ENCODE measurements at regions not wholly inside any gene's neighbourhood (a gene's known extent, or its start where the extent isn't known, plus 50 kb on each side); places are given as distances from the start of the nearest gene placed in this dataset.

DNA sequence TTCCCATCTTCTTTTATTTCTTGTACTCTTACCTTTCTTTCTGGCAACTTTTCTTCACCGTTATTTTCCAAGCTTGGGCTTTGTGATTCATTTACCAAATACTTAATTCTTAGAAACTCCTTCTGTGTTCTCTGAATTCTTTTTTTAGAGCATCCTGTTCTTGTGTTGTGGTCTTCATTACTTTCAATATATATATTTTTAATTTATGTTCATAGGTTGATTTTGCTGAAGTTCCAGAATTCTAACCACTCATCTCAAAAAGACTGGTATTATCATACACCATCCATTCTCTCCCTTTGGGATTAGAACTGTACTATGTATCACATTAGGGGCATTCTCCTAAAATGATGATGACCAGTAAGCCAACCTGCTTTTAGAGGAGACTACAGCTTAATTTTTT, 362.3 kb upstream of the CBLB start:
- TF ChIP-seq, protein P1, sequence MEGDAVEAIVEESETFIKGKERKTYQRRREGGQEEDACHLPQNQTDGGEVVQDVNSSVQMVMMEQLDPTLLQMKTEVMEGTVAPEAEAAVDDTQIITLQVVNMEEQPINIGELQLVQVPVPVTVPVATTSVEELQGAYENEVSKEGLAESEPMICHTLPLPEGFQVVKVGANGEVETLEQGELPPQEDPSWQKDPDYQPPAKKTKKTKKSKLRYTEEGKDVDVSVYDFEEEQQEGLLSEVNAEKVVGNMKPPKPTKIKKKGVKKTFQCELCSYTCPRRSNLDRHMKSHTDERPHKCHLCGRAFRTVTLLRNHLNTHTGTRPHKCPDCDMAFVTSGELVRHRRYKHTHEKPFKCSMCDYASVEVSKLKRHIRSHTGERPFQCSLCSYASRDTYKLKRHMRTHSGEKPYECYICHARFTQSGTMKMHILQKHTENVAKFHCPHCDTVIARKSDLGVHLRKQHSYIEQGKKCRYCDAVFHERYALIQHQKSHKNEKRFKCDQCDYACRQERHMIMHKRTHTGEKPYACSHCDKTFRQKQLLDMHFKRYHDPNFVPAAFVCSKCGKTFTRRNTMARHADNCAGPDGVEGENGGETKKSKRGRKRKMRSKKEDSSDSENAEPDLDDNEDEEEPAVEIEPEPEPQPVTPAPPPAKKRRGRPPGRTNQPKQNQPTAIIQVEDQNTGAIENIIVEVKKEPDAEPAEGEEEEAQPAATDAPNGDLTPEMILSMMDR (IDR thresholded peaks at IDR 0.05), result no peak

DNA sequence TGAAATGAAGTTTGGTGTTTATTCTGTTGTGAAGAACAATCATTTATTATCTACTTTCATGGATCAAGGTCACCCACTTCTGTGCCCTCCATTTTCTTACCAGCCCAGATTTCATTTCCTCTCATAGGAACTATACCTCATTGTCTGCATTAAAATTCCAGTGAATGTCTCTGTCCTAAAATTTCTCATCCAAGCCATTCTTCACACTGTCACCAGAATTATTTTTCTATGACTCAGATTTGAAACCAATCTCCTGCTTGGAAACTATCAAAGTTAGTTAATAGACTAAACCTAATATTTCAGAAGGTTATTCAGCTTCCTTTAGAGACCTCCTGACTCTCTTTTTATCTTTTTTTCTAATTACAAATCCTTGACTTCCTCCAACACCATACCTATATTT, 364.1 kb upstream of the CBLB start:
- DNase-seq (no peak), ATAC-seq (no peak)
- H3K27me3 ChIP-seq (ENCODE audit: low read depth), result no peaks in the 10 kb centered on the region
- no peaks in the 10 kb centered on the region for H3K36me3 ChIP-seq
- no peak overlapping the region for H3K4me3 ChIP-seq
- intact Hi-C loops (cut with DNase I), result no loop called here
- no peaks in the 10 kb centered on the region for H3K9me3 ChIP-seq
- TF ChIP-seq, protein P1 (IDR thresholded peaks at IDR 0.05), result no peak
- no peak overlapping the region for H3K27ac ChIP-seq
- H3K4me1 ChIP-seq, result no peaks in the 10 kb centered on the region

More for the DNA sequence above, 362.3 kb upstream of the CBLB start:
- DNase-seq (no peak), ATAC-seq (no peak)
- H3K27me3 ChIP-seq (ENCODE audit: low read depth), result no peaks in the 10 kb centered on the region
- no peak overlapping the region for H3K27ac ChIP-seq
- H3K4me3 ChIP-seq, result no peak overlapping the region
- H3K4me1 ChIP-seq, result no peaks in the 10 kb centered on the region
- H3K9me3 ChIP-seq, result no peaks in the 10 kb centered on the region
- H3K36me3 ChIP-seq, result no peaks in the 10 kb centered on the region
- intact Hi-C loops (cut with DNase I), result no loop called here

DNA sequence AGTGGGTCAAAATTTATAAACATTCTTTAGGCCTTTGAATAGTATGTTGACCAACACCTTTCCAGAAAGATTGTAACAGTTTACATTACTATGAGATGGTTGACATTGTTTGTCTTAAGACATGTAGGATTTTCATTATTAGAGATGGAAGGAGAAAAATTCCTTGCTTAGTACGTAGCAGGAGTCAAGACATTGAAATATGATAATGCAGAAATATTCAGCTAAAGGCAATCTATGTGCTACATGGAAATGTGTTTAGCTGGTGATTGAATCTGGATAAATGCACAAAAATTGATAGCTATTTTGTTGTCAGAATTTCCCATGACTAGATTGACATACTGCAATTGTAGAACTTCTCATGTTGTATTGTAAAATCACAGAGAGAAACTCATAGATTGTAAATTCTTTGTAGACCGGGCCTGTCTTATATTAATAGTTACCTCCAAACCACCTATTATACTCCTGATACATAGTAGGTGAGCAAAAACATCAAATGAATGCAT, 370.4 kb upstream of the CBLB start:
- no peaks in the 10 kb centered on the region for H3K36me3 ChIP-seq
- TF ChIP-seq, protein P1 (IDR thresholded peaks at IDR 0.05), result no peak
- no peak overlapping the region for H3K27ac ChIP-seq

DNA sequence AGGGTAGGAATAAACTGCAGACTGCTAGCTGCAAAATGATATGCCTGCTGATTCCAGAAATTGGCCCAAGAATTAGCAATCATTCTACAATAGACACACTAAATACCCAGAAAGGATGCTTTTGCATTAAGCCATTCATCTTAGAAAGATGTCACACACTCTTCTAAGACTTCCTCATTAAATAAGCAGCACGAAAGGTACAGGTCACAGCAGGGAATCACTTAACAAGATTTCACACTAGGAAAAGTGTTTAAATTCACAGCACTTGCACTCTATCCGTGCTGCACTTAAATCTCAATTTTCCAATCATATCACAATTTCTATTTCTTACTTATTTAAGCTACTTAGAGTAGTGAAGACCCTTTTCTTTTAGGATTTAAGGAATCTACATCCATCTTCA, 372.8 kb upstream of the CBLB start:
- H3K9me3 ChIP-seq, result no peaks in the 10 kb centered on the region
- TF ChIP-seq, protein P1 (IDR thresholded peaks at IDR 0.05), result no peak
- intact Hi-C loops (cut with DNase I), result no loop called here
- DNase-seq (no peak), ATAC-seq (no peak)
- H3K36me3 ChIP-seq, result no peaks in the 10 kb centered on the region
- H3K4me3 ChIP-seq, result no peak overlapping the region
- H3K27ac ChIP-seq, result no peak overlapping the region
- H3K27me3 ChIP-seq (ENCODE audit: low read depth), result no peaks in the 10 kb centered on the region
- no peaks in the 10 kb centered on the region for H3K4me1 ChIP-seq

More for the DNA sequence above, 370.4 kb upstream of the CBLB start:
- H3K4me3 ChIP-seq, result no peak overlapping the region
- H3K4me1 ChIP-seq, result no peaks in the 10 kb centered on the region
- H3K27me3 ChIP-seq (ENCODE audit: low read depth), result no peaks in the 10 kb centered on the region
- H3K9me3 ChIP-seq, result no peaks in the 10 kb centered on the region
- ATAC-seq (no peak), DNase-seq (no peak)
- intact Hi-C loops (cut with DNase I), result no loop called here

DNA sequence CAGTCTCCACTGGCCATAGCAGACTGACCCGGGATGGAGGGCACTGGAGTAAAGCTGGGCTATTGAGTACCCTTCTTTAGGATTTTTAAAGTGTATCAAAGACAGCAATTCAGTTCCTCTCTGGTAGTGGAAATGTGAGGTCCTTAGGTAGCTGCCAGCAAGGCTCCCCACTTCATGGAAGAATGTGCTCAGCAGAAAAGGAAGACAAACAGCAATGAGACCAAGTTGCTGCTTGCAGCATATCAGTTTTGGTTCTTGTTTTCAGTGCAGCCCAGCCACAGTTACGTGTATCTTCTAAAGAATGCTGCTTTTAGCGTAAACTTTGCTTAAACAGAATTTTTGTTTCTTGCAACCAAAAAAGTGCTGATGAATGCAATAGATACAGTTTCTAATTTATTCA, 374.0 kb upstream of the CBLB start:
- H3K36me3 ChIP-seq, result no peaks in the 10 kb centered on the region
- H3K4me1 ChIP-seq, result no peaks in the 10 kb centered on the region
- H3K27ac ChIP-seq, result no peak overlapping the region
- no peaks in the 10 kb centered on the region for H3K27me3 ChIP-seq (ENCODE audit: low read depth)
- intact Hi-C loops (cut with DNase I), result no loop called here
- TF ChIP-seq, protein P1 (IDR thresholded peaks at IDR 0.05), result no peak
- H3K4me3 ChIP-seq, result no peak overlapping the region
- no peak for DNase-seq
- no peak for ATAC-seq
- H3K9me3 ChIP-seq, result no peaks in the 10 kb centered on the region

DNA sequence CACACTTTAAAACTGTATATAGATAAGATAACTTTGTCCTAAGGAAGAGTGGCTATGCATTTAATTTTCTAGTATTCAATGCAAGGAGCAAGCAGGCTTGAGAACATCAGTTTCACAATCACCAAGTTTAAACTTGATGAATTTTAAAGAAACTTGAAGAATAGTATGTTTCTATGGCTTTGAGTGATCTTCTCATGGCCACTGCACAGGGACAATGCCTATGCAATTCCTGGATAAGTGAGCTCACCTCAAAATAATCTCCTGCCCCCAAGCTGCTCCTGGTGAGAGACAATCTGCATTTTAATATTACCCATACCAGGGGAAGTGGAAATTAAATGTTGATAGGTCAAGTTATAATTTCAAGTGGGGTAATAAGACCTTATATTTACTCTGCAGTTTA, 376.6 kb upstream of the CBLB start:
- no peaks in the 10 kb centered on the region for H3K9me3 ChIP-seq
- ATAC-seq (no peak), DNase-seq (no peak)
- no peaks in the 10 kb centered on the region for H3K36me3 ChIP-seq
- intact Hi-C loops (cut with DNase I), result no loop called here
- no peaks in the 10 kb centered on the region for H3K4me1 ChIP-seq
- no peak overlapping the region for H3K4me3 ChIP-seq
- no peak overlapping the region for H3K27ac ChIP-seq
- TF ChIP-seq, protein P1 (IDR thresholded peaks at IDR 0.05), result no peak
- no peaks in the 10 kb centered on the region for H3K27me3 ChIP-seq (ENCODE audit: low read depth)

Data from lower lobe of right lung (tissue), 2 donors.